Lower lobe of right lung (tissue), 2 donors: ENCODE measurements at regions not wholly inside any gene's neighbourhood (a gene's known extent, or its start where the extent isn't known, plus 50 kb on each side); places are given as distances from the start of the nearest gene placed in this dataset.

Source experiments
- ATAC-seq, 2 donors: fragments of 200-7000 bp; cut with Tn5 transposase; one replicate each; pipeline ENCODE4 v1.9.1; 2020 to 2022; ENCODE audit warnings: mild to moderate bottlenecking in 2 of 2, moderate library complexity in 2 of 2
- DNase-seq: peaks from one replicate; pipeline ENCODE4 v3.0.0-alpha.2; 2020
- H3K27ac ChIP-seq: fragments of 200-600 bp; one replicate; pipeline ENCODE4 v1.8.0; 2022
- H3K27me3 ChIP-seq: fragments of 200-600 bp; one replicate; pipeline ENCODE4 v1.8.0; 2022; ENCODE audit warnings: low read depth
- H3K36me3 ChIP-seq: fragments of 200-600 bp; one replicate; pipeline ENCODE4 v1.8.0; 2022; ENCODE audit warnings: mild to moderate bottlenecking
- H3K4me1 ChIP-seq: fragments of 200-600 bp; one replicate; pipeline ENCODE4 v1.8.0; 2022
- H3K4me3 ChIP-seq: fragments of 200-600 bp; one replicate; pipeline ENCODE4 v1.8.0; 2022; ENCODE audit warnings: mild to moderate bottlenecking
- H3K9me3 ChIP-seq: fragments of 200-600 bp; one replicate; pipeline ENCODE4 v1.8.0; 2022
- CTCF ChIP-seq: fragments of 200-600 bp; IDR thresholded peaks from one replicate; pipeline ENCODE4 v1.8.0; 2022; ENCODE audit warnings: antibody characterized with exemption, mild to moderate bottlenecking
- intact Hi-C: fragments of 100-400 bp; cut with DNase I; formaldehyde crosslinking; loops from one replicate; pipeline ENCODE4 v1.11.0; 2022
- donor health status: DM: no; HTN: yes; CAD: no; lungs with severe emphysema.

GRCh38 chr4:34826660-34827059 lies 1417.7 kb downstream of the ARAP2 start:
- no peak for ATAC-seq
- intact Hi-C loops: no loop called here

DNA sequence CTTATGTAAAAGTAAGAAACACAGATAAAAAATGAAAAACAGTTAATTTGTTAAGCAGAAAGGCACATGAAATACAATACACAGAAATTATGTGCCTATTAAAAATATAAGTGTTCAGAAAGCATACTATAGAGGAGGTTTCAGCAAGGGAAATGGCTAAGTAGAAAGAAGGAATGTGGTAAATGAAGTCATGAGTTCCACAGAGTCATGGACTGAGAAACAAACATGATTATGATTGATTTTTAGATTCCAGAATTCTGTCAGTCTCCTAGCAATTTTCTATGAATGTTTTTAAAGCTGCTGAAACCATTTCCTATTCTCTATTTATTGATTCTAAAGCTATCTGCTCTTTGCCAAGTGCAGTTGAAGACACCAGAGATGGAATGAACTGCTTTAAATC lies 1398.4 kb downstream of the ARAP2 start:
- H3K4me3 ChIP-seq: no peak overlapping the region
- no peaks in the 10 kb centered on the region for H3K4me1 ChIP-seq
- intact Hi-C loops: no loop called here
- H3K27ac ChIP-seq: no peak overlapping the region
- no peak for TF ChIP-seq CTCF
- no peaks in the 10 kb centered on the region for H3K27me3 ChIP-seq
- no peaks in the 10 kb centered on the region for H3K9me3 ChIP-seq
- ATAC-seq (no peak), DNase-seq (no peak)
- no peaks in the 10 kb centered on the region for H3K36me3 ChIP-seq

More at GRCh38 chr4:34826660-34827059, 1417.7 kb downstream of the ARAP2 start:
- H3K27ac ChIP-seq: no peak overlapping the region
- no peak for TF ChIP-seq CTCF
- DNase-seq: no peak
- no peaks in the 10 kb centered on the region for H3K9me3 ChIP-seq
- H3K4me3 ChIP-seq: no peak overlapping the region
- no peaks in the 10 kb centered on the region for H3K4me1 ChIP-seq
- no peaks in the 10 kb centered on the region for H3K27me3 ChIP-seq
- no peaks in the 10 kb centered on the region for H3K36me3 ChIP-seq

DNA sequence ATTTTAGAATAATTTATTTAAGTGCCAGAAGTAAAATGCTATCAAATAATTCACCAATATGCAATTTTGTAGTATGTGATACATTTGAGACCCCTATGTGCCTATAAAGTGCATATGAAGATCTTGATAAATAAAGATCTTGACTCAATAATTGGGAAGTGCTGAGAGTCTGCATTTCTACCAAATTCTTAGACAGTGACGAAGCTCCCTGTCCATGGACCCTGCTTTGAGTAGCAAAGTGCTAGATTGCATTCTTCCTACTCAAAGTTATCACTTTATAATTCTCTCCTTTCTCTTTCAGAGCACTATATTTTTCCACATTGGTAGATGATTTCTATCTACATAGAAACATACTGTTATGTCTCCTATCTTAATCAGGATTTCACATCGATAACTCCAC lies 1393.9 kb downstream of the ARAP2 start:
- no peak for ATAC-seq
- Histone ChIP-seq H3K27me3 (no peaks in the 10 kb centered on the region), H3K4me3 (no peak overlapping the region), H3K9me3 (no peaks in the 10 kb centered on the region), H3K36me3 (no peaks in the 10 kb centered on the region), H3K27ac (no peak overlapping the region), H3K4me1 (no peaks in the 10 kb centered on the region)
- DNase-seq: no peak
- intact Hi-C loops: no loop called here
- TF ChIP-seq CTCF: no peak

GRCh38 chr4:34850968-34851367 lies 1393.3 kb downstream of the ARAP2 start:
- no peak overlapping the region for H3K4me3 ChIP-seq
- no peaks in the 10 kb centered on the region for H3K27me3 ChIP-seq
- ATAC-seq: no peak
- no peak overlapping the region for H3K27ac ChIP-seq
- H3K4me1 ChIP-seq: no peaks in the 10 kb centered on the region
- H3K9me3 ChIP-seq: no peaks in the 10 kb centered on the region
- no peak for TF ChIP-seq CTCF
- DNase-seq: no peak
- no peaks in the 10 kb centered on the region for H3K36me3 ChIP-seq
- intact Hi-C loops: no loop called here

DNA sequence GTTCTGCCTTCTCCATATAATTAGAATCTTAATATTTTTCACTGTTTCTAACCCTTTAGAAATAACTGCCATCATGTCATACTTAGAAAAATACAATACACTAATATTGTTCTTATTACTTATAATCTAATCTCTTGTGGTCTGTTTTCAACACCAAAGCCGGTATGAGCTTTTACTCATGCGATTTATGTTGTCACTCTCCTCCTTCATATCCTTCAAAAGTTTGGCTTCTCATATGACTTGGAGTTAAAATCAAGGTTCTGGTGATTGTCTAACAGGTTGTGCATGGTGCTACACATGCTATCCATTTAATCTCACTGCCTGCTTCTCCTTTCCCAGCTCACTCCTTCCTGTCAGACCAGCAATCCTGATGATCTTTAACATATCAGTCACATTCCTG lies 1392.9 kb downstream of the ARAP2 start:
- ATAC-seq: no peak
- TF ChIP-seq CTCF: no peak
- no peaks in the 10 kb centered on the region for H3K4me1 ChIP-seq

GRCh38 chr4:34854451-34854850 lies 1389.9 kb downstream of the ARAP2 start:
- no peak overlapping the region for H3K27ac ChIP-seq
- intact Hi-C loops: no loop called here
- no peaks in the 10 kb centered on the region for H3K9me3 ChIP-seq
- no peaks in the 10 kb centered on the region for H3K4me1 ChIP-seq
- no peaks in the 10 kb centered on the region for H3K27me3 ChIP-seq
- TF ChIP-seq CTCF: no peak
- ATAC-seq: no peak
- H3K4me3 ChIP-seq: no peak overlapping the region
- DNase-seq: no peak
- H3K36me3 ChIP-seq: no peaks in the 10 kb centered on the region

More for the DNA sequence above, 1392.9 kb downstream of the ARAP2 start:
- DNase-seq: no peak
- no peaks in the 10 kb centered on the region for H3K9me3 ChIP-seq
- no peak overlapping the region for H3K27ac ChIP-seq
- H3K36me3 ChIP-seq: no peaks in the 10 kb centered on the region
- H3K4me3 ChIP-seq: no peak overlapping the region
- intact Hi-C loops: no loop called here
- H3K27me3 ChIP-seq: no peaks in the 10 kb centered on the region
